Lung (tissue), 11 donors: ENCODE measurements at regions not wholly inside any gene's neighbourhood (a gene's known extent, or its start where the extent isn't known, plus 50 kb on each side); places are given as distances from the start of the nearest gene placed in this dataset.

ENCODE experiments used
- ATAC-seq: fragments of 200-7000 bp; cut with Tn5 transposase; one replicate; pipeline ENCODE4 v1.9.1; 2020; ENCODE audit warnings: moderate number of reproducible peaks; ENCODE audit not compliant: insufficient read depth, low FRiP score
- DNase-seq, 3 donors: peaks; one replicate each; pipeline ENCODE4 v3.0.0-alpha.2; 2013 to 2017
- H3K27ac ChIP-seq, 2 donors: one replicate each; pipeline ENCODE4 v1.5.1; 2013; ENCODE audit warnings: mild to moderate bottlenecking in 2 of 2, moderate library complexity in 2 of 2, control low read depth in 1 of 2, inconsistent platforms in 1 of 2, low read depth in 1 of 2, low read length in 1 of 2
- H3K27me3 ChIP-seq, 3 donors: one replicate each; pipeline ENCODE4 v1.5.1; 2013; ENCODE audit warnings: low read length in 2 of 3; ENCODE audit not compliant: control insufficient read depth in 3 of 3, insufficient read depth in 3 of 3
- H3K36me3 ChIP-seq, 4 donors: one replicate each; pipeline ENCODE4 v1.5.1; 2013; ENCODE audit warnings: low read length in 4 of 4, mild to moderate bottlenecking in 1 of 4, moderate library complexity in 1 of 4; ENCODE audit not compliant: control insufficient read depth in 4 of 4, insufficient read depth in 4 of 4
- H3K4me1 ChIP-seq, 5 donors: one replicate each; pipeline ENCODE4 v1.5.1; 2013; ENCODE audit warnings: low read length in 5 of 5, mild to moderate bottlenecking in 2 of 5, moderate library complexity in 1 of 5; ENCODE audit not compliant: control insufficient read depth in 5 of 5, insufficient read depth in 5 of 5
- H3K4me3 ChIP-seq: one replicate; pipeline ENCODE4 v1.5.1; 2013; ENCODE audit warnings: mild to moderate bottlenecking, control low read depth, moderate library complexity
- H3K9ac ChIP-seq, 2 donors: one replicate each; pipeline ENCODE4 v1.5.1; 2013; ENCODE audit warnings: low read length in 2 of 2, control low read depth in 1 of 2; ENCODE audit not compliant: insufficient read depth in 1 of 2
- H3K9me3 ChIP-seq, 4 donors: one replicate each; pipeline ENCODE4 v1.5.1; 2013; ENCODE audit warnings: low read length in 3 of 4, mild to moderate bottlenecking in 1 of 4, moderate library complexity in 1 of 4; ENCODE audit not compliant: control insufficient read depth in 4 of 4, insufficient read depth in 3 of 4
- WGBS, 2 donors: extraction: QIAGEN DNeasy Blood & Tissue Kit; methylation state at CpG; one replicate each; pipeline ENCODE4 v1.1.7; 2013; 5-methylcytosine and 5-hydroxymethylcytosine counted together
- TF ChIP-seq, protein P1 (sequence below): IDR thresholded peaks from 2 replicates; pipeline ENCODE4 v1.5.1; 2012; ENCODE audit warnings: mild to moderate bottlenecking; ENCODE audit errors: control extremely low read depth, extremely low read depth
- donor health status: control.
- donor health status: control.
- donor health status: Bipolar disorder and iron deficiency.
- donor health status: healthy.
- donor health status: DM: yes; HTN: yes; CAD: no.

DNA sequence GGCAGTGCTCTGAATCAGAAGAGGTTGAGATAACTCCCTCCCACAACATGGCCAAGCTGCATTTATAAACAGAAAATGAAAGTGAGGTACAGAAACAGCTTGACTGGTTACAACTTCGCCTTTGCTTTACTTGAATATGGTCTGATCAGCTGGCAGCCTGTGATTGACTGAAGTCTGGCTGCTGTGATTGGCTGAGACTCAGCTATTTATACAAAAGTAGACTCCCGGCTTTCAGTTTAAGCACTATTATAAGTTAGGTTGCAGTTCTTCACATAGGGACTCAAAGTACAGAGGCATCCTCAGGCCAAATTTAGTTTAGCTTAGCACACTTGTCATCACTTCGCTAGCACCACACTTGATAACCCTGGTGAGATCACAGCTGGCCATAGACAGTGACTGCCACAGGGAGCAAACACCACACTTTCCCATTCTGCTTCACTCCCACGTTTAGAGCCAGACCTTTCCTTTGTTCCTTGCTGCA, 362.6 kb downstream of the EPM2A start:
- Histone ChIP-seq H3K4me3 (no peak overlapping the region), H3K9me3 (peaks cover 0 to 6% (median 5%) of the 10 kb centered on the region in 4 donors), H3K27ac (peak overlapping the region in 1 of 2 donors; percentile 74), H3K9ac (no peak overlapping the region), H3K36me3 (no peaks in the 10 kb centered on the region), H3K4me1 (peaks cover 0 to 3% (median 0%) of the 10 kb centered on the region in 5 donors), H3K27me3 (no peaks in the 10 kb centered on the region)
- WGBS, 2 donors: 46 to 72% methylated on average over 4 of the region's 4 CpGs
- DNase-seq: peak in 2 of 3 donors; percentile 26 to 55
- TF ChIP-seq, protein P1, sequence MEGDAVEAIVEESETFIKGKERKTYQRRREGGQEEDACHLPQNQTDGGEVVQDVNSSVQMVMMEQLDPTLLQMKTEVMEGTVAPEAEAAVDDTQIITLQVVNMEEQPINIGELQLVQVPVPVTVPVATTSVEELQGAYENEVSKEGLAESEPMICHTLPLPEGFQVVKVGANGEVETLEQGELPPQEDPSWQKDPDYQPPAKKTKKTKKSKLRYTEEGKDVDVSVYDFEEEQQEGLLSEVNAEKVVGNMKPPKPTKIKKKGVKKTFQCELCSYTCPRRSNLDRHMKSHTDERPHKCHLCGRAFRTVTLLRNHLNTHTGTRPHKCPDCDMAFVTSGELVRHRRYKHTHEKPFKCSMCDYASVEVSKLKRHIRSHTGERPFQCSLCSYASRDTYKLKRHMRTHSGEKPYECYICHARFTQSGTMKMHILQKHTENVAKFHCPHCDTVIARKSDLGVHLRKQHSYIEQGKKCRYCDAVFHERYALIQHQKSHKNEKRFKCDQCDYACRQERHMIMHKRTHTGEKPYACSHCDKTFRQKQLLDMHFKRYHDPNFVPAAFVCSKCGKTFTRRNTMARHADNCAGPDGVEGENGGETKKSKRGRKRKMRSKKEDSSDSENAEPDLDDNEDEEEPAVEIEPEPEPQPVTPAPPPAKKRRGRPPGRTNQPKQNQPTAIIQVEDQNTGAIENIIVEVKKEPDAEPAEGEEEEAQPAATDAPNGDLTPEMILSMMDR: no peak
- ATAC-seq: peak; percentile 14

DNA sequence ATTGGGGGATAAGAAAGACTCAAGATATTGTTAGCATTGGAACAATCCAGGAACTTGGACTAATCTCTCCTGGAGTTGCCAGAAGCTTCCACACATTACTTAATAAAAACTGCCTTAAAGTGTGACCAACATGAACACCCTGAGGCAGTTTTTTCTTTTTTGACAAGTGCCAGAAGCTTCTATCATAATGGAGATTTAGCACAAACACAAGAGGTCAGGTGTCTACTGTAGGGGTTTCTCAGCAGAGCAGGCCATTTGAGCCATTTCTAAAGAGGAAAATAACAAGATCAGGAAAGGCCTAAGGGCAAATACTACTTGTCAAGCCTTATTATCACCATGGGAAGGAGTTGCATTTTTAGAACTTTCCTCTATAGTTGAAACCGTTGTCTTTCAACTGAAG, 361.5 kb downstream of the EPM2A start:
- ATAC-seq: no peak
- peaks cover 0 to 11% (median 5%) of the 10 kb centered on the region in 4 donors for H3K9me3 ChIP-seq
- WGBS, 2 donors: 78 to 80% methylated on average over 1 of the region's 1 CpG
- no peaks in the 10 kb centered on the region for H3K36me3 ChIP-seq
- DNase-seq: no peak
- H3K9ac ChIP-seq: no peak overlapping the region
- no peaks in the 10 kb centered on the region for H3K27me3 ChIP-seq
- TF ChIP-seq, protein P1: no peak
- no peak overlapping the region for H3K4me3 ChIP-seq
- H3K4me1 ChIP-seq: peaks cover 0 to 3% (median 0%) of the 10 kb centered on the region in 5 donors
- H3K27ac ChIP-seq: peak overlapping the region in 1 of 2 donors; percentile 33

DNA sequence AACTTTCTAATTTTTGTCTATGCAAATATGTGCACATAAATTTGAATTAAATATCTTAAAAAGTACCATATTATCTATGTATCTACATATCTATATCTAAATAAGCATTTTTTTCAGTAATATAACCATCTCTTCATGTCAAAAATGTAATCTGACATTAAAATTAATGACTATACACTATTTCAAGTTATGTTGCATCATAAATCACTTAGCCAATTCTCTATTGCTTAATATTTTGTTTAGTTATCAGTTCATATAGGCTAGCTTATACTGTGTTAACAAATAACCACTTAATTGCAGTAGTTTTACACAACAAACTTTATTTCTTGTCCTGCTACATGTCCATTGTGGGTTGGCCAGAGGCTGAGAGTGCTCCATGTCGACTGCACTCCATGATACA, 360.8 kb downstream of the EPM2A start:
- no peak overlapping the region for H3K9ac ChIP-seq
- no peaks in the 10 kb centered on the region for H3K27me3 ChIP-seq
- ATAC-seq (no peak), DNase-seq (no peak)
- no peaks in the 10 kb centered on the region for H3K36me3 ChIP-seq
- peaks cover 0 to 3% (median 0%) of the 10 kb centered on the region in 5 donors for H3K4me1 ChIP-seq
- 70 to 72% methylated on average over 1 of the region's 1 CpG for WGBS, 2 donors
- H3K4me3 ChIP-seq: no peak overlapping the region
- peaks cover 0 to 11% (median 5%) of the 10 kb centered on the region in 4 donors for H3K9me3 ChIP-seq
- H3K27ac ChIP-seq: no peak overlapping the region
- TF ChIP-seq, protein P1: no peak

DNA sequence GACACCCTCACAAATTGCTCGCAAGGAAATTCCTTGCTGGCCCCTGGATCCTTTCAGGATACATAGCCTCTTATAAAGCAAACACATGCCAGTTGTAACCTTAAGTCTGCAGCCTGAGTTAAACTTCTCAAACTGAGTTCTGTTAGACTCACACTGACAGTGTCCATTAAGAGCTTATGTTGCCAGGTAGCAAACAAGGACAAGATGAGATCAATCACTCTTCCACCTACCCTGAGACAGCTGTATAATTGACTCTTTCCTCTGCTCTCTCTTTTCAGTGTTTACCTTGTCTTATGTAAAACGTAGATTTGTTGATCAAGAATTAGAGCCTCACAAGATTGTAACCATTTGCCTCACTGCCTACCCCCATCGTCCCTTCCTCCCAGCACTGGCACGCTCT, 359.8 kb downstream of the EPM2A start:
- Histone ChIP-seq H3K36me3 (no peaks in the 10 kb centered on the region), H3K4me3 (no peak overlapping the region), H3K27me3 (no peaks in the 10 kb centered on the region), H3K27ac (no peak overlapping the region), H3K9me3 (peaks cover 0 to 11% (median 5%) of the 10 kb centered on the region in 4 donors), H3K4me1 (peaks cover 0 to 3% (median 0%) of the 10 kb centered on the region in 5 donors), H3K9ac (no peak overlapping the region)
- DNase-seq (no peak), ATAC-seq (no peak)
- 69 to 76% methylated on average over 4 of the region's 4 CpGs for WGBS, 2 donors
- TF ChIP-seq, protein P1: no peak
